Fibroblast of pulmonary artery (primary cell): ENCODE measurements at regions not wholly inside any gene's neighbourhood (a gene's known extent, or its start where the extent isn't known, plus 50 kb on each side); places are given as distances from the start of the nearest gene placed in this dataset.

Experiments
- DNase-seq: peaks from one replicate; pipeline ENCODE4 v3.0.0-alpha.2; 2010; ENCODE audit warnings: low read depth
- H3K4me3 ChIP-seq: replicated peaks from 2 replicates; pipeline ENCODE4 v1.5.1; 2011; ENCODE audit warnings: low read depth, mild to moderate bottlenecking, control low read depth, low read length, moderate library complexity
- TF ChIP-seq, protein P1 (sequence below): IDR thresholded peaks from 2 replicates; pipeline ENCODE4 v1.5.1; 2011; ENCODE audit warnings: mild to moderate bottlenecking, control low read depth, low read length, inconsistent platforms; ENCODE audit errors: missing control alignments

DNA sequence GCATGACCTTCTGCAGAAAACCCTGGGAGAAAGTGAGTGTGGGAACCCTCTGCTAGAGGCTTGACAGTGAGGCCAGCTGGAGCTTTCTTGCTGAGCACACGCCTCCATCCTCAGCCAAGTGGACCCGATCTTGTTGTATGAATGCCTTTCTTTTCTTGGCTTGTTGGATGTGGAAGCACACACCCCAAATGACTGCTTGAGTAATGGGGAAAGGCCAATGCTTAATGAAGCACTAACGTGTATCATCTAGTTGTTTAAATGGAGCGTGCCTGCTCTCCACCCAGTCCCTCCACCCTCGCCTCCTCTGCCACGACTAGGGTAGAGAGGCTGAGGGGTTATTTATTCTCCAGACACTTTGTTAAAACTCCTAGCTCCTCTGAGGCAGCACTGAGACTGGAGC lies 54.3 kb upstream of the IKBKE start:
- no peak for DNase-seq
- H3K4me3 ChIP-seq = no peak overlapping the region
- TF ChIP-seq, protein P1, sequence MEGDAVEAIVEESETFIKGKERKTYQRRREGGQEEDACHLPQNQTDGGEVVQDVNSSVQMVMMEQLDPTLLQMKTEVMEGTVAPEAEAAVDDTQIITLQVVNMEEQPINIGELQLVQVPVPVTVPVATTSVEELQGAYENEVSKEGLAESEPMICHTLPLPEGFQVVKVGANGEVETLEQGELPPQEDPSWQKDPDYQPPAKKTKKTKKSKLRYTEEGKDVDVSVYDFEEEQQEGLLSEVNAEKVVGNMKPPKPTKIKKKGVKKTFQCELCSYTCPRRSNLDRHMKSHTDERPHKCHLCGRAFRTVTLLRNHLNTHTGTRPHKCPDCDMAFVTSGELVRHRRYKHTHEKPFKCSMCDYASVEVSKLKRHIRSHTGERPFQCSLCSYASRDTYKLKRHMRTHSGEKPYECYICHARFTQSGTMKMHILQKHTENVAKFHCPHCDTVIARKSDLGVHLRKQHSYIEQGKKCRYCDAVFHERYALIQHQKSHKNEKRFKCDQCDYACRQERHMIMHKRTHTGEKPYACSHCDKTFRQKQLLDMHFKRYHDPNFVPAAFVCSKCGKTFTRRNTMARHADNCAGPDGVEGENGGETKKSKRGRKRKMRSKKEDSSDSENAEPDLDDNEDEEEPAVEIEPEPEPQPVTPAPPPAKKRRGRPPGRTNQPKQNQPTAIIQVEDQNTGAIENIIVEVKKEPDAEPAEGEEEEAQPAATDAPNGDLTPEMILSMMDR = no peak

DNA sequence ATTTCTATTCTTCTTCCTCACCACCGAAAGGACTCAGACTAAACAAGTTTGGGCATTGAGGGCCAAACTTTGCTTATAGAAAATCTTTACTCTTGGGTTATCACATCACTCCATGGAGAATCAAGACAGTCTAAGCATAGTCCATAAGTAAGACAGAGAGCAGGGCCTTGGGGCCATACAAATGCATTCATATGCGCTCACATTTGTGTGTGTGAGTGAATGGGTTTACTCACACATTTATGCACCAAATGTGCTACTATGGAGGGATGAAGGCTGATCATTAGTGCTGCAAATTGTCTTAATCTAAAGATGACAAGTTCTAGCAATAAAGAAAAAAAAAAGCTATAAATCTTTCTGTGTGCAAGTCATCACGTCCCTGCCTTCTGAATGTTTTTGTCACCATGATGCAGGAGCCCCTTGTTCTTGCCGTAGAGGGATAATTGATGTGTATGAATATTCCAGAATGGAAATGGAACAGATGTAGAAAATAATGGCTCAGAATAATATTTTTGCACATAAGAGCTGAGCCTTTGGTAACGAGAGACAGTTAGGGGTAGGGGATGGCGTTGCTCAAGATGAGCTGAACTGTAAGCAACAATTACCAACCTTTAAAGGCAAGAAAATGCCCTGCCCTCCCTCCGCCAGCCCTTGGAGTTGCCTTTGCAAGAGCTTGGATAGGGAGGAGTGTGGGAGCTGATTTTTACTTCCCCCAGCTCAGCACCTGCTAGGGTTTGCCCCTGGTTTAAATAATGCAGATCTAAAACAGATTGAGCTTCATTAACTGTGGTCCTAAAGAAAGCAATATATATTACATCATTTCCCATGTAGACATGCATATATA lies 52.3 kb upstream of the IKBKE start:
- H3K4me3 ChIP-seq = no peak overlapping the region
- DNase-seq = no peak
- TF ChIP-seq, protein P1 = no peak

DNA sequence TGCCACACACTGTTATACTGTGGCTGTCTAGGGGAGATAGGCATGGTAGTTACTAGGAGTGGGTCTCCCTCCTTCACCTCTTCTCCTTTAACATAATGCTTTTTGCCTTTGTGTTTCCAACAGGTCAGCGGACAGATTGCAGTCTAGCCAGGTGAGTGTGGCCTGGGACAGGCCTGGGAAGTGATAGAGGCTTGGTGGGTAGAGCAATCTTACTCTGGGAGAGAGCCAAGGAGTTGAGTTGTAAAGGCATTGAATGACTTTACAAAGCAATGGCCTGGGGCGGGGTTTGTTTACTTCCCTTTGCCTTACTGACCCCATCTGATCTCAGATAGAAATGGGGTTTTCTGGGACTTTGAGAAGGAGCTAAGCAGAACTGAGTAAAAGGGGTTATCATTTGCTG lies 51.0 kb upstream of the IKBKE start:
- TF ChIP-seq, protein P1 = no peak
- DNase-seq = no peak
- no peak overlapping the region for H3K4me3 ChIP-seq

DNA sequence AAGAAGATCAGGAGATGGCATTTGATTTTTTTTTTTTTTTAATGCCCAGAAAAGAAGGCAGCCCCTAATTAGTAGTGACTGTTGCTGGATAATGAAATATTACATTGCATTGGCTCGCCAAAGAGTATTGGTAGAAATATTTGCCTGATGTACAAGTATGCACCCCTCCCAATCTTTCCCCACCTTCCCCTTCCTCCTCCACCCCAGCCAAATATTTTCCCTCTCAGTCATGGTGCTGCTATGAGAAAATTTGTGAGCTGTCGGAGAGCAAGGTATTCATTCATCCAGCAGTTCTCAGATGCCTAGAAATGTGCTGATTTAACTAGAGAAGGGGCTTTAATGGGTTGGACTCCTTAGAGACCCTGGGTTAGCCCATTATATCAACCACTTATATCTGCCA lies 50.5 kb upstream of the IKBKE start:
- DNase-seq = peak; percentile 56
- H3K4me3 ChIP-seq = no peak overlapping the region

DNA sequence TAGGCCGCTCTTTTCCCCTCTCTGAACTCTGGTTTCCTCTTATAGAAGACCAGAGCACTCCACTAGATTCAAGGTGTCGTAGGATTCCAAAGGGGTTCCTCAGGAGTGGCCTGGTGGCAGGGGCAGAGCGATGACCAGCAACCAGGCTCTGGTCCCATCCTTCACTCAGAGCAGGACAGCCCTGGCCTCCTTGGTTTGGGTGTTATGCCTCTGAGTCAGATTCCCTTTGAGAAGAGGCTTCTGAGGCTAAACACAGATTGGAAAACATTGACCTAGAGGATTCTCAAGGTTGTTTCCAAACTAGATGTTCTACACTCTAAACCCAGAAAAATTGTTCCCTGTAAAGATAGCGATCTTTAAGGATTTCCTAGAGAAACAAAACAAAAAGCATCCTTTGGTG lies 49.8 kb upstream of the IKBKE start:
- H3K4me3 ChIP-seq = no peak overlapping the region
- DNase-seq = no peak
- TF ChIP-seq, protein P1 = no peak

More for the DNA sequence above, 50.5 kb upstream of the IKBKE start:
- TF ChIP-seq, protein P1 = no peak
